ENCODE measurements at regions not wholly inside any gene's neighbourhood (a gene's known extent, or its start where the extent isn't known, plus 50 kb on each side); places are given as distances from the start of the nearest gene placed in this dataset.

DNA sequence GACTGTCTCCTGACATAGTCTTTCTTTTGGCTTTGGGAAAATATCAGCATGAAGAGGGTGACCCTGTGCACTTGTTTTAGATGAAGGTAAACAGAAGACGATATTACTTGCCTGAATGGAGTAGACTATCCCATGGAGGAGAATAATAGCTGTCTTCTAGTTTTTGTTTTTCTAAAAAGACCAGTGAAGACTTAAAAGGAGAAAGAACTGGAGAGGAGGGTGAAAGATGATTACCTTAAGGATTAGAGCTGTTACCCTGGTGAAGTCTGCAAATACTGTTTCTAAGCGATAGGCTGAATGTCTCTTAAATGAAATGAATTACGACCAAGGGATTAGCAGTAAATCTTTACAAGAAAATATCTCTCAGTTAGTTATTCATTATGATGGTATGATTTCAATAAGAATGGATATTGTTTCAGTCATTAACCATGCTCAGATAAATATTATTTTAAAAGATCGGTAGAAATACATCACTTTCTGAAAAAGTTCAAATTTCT, 255.6 kb upstream of the FERD3L start:
- H3K36me3 ChIP-seq (ENCODE audit: control insufficient read depth in 3 of 3, insufficient read depth in 2 of 3, low read depth in 1 of 3, low read length in 3 of 3) = no peaks in the 10 kb centered on the region
- 23 to 54% (median 39%) methylated on average over 4 of the region's 4 CpGs for WGBS, 3 donors
- H3K27ac ChIP-seq (ENCODE audit: low read depth in 1 of 3, low read length in 2 of 3) = no peak overlapping the region
- H3K9me3 ChIP-seq (ENCODE audit: control insufficient read depth in 2 of 2, insufficient read depth in 1 of 2, low read depth in 1 of 2, low read length in 1 of 2) = no peaks in the 10 kb centered on the region
- no peak overlapping the region for H3K4me3 ChIP-seq (ENCODE audit: low read depth in 1 of 3, low read length in 3 of 3)
- FAIRE-seq = no peak
- DNase-seq = no peak
- H3K4me1 ChIP-seq (ENCODE audit: control insufficient read depth in 3 of 3, insufficient read depth in 2 of 3, low read depth in 1 of 3, low read length in 2 of 3) = no peaks in the 10 kb centered on the region
- H3K27me3 ChIP-seq (ENCODE audit: control insufficient read depth in 3 of 3, insufficient read depth in 3 of 3, low read length in 3 of 3) = no peaks in the 10 kb centered on the region

DNA sequence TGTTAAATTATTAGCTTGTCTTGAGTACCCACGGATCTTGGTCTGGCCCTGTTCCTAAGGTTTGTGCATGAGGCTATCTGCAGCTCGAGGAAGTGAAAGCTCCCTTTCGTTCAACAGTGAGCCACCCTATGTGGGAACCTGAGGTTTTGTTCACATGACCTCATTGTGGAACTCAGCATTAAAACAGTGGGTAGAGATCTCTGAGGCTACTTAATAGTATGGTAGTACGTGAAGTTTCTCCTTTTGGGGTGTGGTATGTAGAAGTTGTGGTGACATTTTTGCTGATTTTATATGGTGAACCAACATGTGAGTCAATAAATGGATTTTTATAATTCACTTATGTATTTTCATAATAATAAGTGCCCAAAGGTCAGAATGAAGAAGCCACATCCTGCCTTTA, 252.7 kb upstream of the FERD3L start:
- H3K36me3 ChIP-seq (ENCODE audit: control insufficient read depth in 3 of 3, insufficient read depth in 2 of 3, low read depth in 1 of 3, low read length in 3 of 3) = no peaks in the 10 kb centered on the region
- H3K9me3 ChIP-seq (ENCODE audit: control insufficient read depth in 2 of 2, insufficient read depth in 1 of 2, low read depth in 1 of 2, low read length in 1 of 2) = no peaks in the 10 kb centered on the region
- H3K4me3 ChIP-seq (ENCODE audit: low read depth in 1 of 3, low read length in 3 of 3) = no peak overlapping the region
- no peak for DNase-seq
- FAIRE-seq = no peak
- no peaks in the 10 kb centered on the region for H3K4me1 ChIP-seq (ENCODE audit: control insufficient read depth in 3 of 3, insufficient read depth in 2 of 3, low read depth in 1 of 3, low read length in 2 of 3)
- H3K27me3 ChIP-seq (ENCODE audit: control insufficient read depth in 3 of 3, insufficient read depth in 3 of 3, low read length in 3 of 3) = no peaks in the 10 kb centered on the region
- WGBS, 3 donors = 57 to 70% (median 62%) methylated on average over 4 of the region's 4 CpGs
- no peak overlapping the region for H3K27ac ChIP-seq (ENCODE audit: low read depth in 1 of 3, low read length in 2 of 3)

DNA sequence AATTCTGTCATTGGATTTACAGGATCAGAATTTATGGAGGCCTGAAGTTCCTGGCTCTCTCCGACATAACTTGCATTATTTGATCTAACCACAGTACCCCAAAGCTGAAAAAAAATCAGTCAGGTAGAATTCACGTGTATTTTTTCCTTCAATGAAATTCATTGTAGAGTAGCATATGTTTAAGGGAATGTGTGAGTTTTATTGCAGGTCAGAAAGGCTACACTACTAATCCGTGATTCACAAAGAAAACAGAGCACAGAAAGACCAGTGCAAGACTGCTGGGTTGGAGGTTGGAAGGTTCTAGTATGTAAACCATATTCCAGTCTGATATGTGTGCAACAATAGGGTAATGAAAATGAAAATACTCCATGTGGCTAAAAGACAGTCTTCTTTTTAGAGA, 247.0 kb upstream of the FERD3L start:
- DNase-seq (no peak), FAIRE-seq (no peak)
- H3K4me3 ChIP-seq (ENCODE audit: low read depth in 1 of 3, low read length in 3 of 3) = no peak overlapping the region
- WGBS, 3 donors = 34 to 56% (median 38%) methylated on average over 3 of the region's 3 CpGs
- no peak overlapping the region for H3K27ac ChIP-seq (ENCODE audit: low read depth in 1 of 3, low read length in 2 of 3)
- H3K9me3 ChIP-seq (ENCODE audit: control insufficient read depth in 2 of 2, insufficient read depth in 1 of 2, low read depth in 1 of 2, low read length in 1 of 2) = no peaks in the 10 kb centered on the region
- no peaks in the 10 kb centered on the region for H3K36me3 ChIP-seq (ENCODE audit: control insufficient read depth in 3 of 3, insufficient read depth in 2 of 3, low read depth in 1 of 3, low read length in 3 of 3)
- no peaks in the 10 kb centered on the region for H3K4me1 ChIP-seq (ENCODE audit: control insufficient read depth in 3 of 3, insufficient read depth in 2 of 3, low read depth in 1 of 3, low read length in 2 of 3)
- no peaks in the 10 kb centered on the region for H3K27me3 ChIP-seq (ENCODE audit: control insufficient read depth in 3 of 3, insufficient read depth in 3 of 3, low read length in 3 of 3)

DNA sequence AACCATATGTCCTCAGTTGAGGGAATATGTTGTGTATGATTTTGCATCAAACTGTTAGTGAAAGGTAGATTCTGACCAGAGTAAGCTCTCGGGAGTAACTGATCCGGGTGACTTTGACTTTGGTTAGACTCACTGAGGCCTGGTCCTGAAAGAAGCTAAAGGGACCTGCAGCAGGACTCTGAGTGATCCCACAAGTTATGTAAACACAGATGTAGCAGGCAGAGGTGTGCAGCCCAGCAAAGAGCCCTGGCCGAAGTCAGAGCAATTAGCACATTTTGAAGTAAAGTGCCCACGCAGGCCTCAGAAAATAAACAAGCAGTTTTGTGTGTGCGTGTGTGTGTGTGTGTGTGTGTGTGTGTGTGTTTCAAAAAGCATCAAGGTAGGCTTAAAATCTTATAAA, 245.6 kb upstream of the FERD3L start:
- 49 to 68% (median 60%) methylated on average over 5 of the region's 5 CpGs for WGBS, 3 donors
- DNase-seq = no peak

DNA sequence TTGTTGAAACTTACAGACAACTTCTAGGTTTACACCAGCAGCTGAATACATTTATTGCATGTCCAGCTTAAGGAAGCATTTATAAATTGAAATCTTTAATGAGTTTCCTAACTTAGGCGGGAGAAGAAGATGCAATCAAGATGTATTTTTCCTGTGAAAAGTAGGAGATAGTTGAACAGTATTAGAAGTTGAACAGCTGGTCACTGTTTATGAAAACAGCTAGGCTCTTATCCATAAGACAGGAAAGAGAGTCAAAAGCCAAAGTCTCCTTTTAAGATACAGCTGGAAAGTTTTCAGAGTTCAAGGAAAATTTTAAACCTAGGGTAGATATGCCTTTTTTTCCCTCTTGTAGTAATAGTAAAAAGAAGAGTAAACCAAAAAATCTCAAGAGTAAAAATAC, 236.1 kb upstream of the FERD3L start:
- no peak overlapping the region for H3K27ac ChIP-seq (ENCODE audit: low read depth in 1 of 3, low read length in 2 of 3)
- DNase-seq (no peak), FAIRE-seq (no peak)
- no peaks in the 10 kb centered on the region for H3K27me3 ChIP-seq (ENCODE audit: control insufficient read depth in 3 of 3, insufficient read depth in 3 of 3, low read length in 3 of 3)
- no peaks in the 10 kb centered on the region for H3K36me3 ChIP-seq (ENCODE audit: control insufficient read depth in 3 of 3, insufficient read depth in 2 of 3, low read depth in 1 of 3, low read length in 3 of 3)
- H3K4me1 ChIP-seq (ENCODE audit: control insufficient read depth in 3 of 3, insufficient read depth in 2 of 3, low read depth in 1 of 3, low read length in 2 of 3) = no peaks in the 10 kb centered on the region
- no peak overlapping the region for H3K4me3 ChIP-seq (ENCODE audit: low read depth in 1 of 3, low read length in 3 of 3)
- WGBS, 3 donors = 70 to 85% (median 82%) methylated on average over 1 of the region's 1 CpG
- H3K9me3 ChIP-seq (ENCODE audit: control insufficient read depth in 2 of 2, insufficient read depth in 1 of 2, low read depth in 1 of 2, low read length in 1 of 2) = no peaks in the 10 kb centered on the region

More for the DNA sequence above, 245.6 kb upstream of the FERD3L start:
- no peaks in the 10 kb centered on the region for H3K27me3 ChIP-seq (ENCODE audit: control insufficient read depth in 3 of 3, insufficient read depth in 3 of 3, low read length in 3 of 3)
- H3K27ac ChIP-seq (ENCODE audit: low read depth in 1 of 3, low read length in 2 of 3) = no peak overlapping the region
- FAIRE-seq = no peak
- no peaks in the 10 kb centered on the region for H3K9me3 ChIP-seq (ENCODE audit: control insufficient read depth in 2 of 2, insufficient read depth in 1 of 2, low read depth in 1 of 2, low read length in 1 of 2)
- H3K4me3 ChIP-seq (ENCODE audit: low read depth in 1 of 3, low read length in 3 of 3) = no peak overlapping the region
- no peaks in the 10 kb centered on the region for H3K36me3 ChIP-seq (ENCODE audit: control insufficient read depth in 3 of 3, insufficient read depth in 2 of 3, low read depth in 1 of 3, low read length in 3 of 3)
- H3K4me1 ChIP-seq (ENCODE audit: control insufficient read depth in 3 of 3, insufficient read depth in 2 of 3, low read depth in 1 of 3, low read length in 2 of 3) = no peaks in the 10 kb centered on the region

DNA sequence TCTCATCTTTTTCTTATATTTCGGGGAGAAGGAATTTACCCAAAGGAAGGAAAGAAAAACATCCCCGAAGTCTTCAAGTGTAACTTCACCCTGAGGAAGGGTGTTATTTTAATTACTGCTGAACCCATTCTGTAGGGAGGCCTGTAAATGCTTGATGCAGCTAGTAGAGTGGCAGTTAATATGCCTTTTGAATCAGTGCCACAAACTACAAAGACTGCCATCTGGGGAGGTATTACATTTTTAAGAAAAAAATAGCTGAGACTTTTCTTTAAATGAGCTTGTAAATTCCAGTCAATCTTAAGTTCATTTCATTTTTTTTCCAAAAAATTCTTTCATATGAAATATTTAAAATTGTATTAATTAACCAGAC, 233.1 kb upstream of the FERD3L start:
- Histone ChIP-seq H3K4me1 (ENCODE audit: control insufficient read depth in 3 of 3, insufficient read depth in 2 of 3, low read depth in 1 of 3, low read length in 2 of 3) (no peaks in the 10 kb centered on the region), H3K27me3 (ENCODE audit: control insufficient read depth in 3 of 3, insufficient read depth in 3 of 3, low read length in 3 of 3) (no peaks in the 10 kb centered on the region), H3K36me3 (ENCODE audit: control insufficient read depth in 3 of 3, insufficient read depth in 2 of 3, low read depth in 1 of 3, low read length in 3 of 3) (no peaks in the 10 kb centered on the region), H3K4me3 (ENCODE audit: low read depth in 1 of 3, low read length in 3 of 3) (no peak overlapping the region), H3K27ac (ENCODE audit: low read depth in 1 of 3, low read length in 2 of 3) (no peak overlapping the region), H3K9me3 (ENCODE audit: control insufficient read depth in 2 of 2, insufficient read depth in 1 of 2, low read depth in 1 of 2, low read length in 1 of 2) (no peaks in the 10 kb centered on the region)
- no peak for DNase-seq
- FAIRE-seq = no peak
- WGBS, 3 donors = 62 to 71% (median 70%) methylated on average over 2 of the region's 2 CpGs

DNA sequence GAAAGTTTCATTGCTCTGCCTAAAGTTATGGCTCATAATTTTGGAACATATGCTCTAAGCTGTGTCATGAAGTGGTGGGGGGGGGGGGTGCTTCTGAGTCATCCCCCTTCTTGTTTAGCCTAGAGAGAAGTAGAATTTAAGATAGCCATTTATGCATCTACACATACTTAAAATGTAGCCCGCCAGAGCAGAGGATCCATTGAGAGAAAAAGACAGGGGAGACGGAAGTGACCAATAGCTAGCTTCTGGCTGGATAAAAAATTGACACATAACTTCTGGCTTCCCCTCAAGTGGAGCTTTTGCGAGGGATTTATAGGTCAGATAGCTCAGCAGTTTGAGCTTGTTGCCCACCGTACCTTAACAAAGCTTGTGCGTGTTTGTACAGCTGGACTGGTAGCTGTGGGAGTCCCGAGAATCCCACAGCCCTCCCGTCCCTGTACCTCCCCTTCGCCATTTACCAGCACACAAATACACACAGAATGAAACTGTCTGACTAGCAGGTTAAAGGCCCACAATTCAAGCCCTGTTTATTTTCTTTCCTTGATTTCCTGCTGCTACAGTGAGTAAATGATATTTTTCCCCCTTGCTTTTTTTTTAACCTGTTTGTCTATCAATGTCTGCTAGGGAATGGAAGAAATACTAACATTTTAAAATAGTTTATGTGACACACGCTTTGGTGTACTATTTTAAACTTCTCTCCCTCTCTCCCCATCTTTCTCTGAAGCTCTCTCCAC, 232.6 kb upstream of the FERD3L start:
- Histone ChIP-seq H3K4me1 (ENCODE audit: control insufficient read depth in 3 of 3, insufficient read depth in 2 of 3, low read depth in 1 of 3, low read length in 2 of 3) (no peaks in the 10 kb centered on the region), H3K9me3 (ENCODE audit: control insufficient read depth in 2 of 2, insufficient read depth in 1 of 2, low read depth in 1 of 2, low read length in 1 of 2) (no peaks in the 10 kb centered on the region), H3K36me3 (ENCODE audit: control insufficient read depth in 3 of 3, insufficient read depth in 2 of 3, low read depth in 1 of 3, low read length in 3 of 3) (no peaks in the 10 kb centered on the region), H3K27ac (ENCODE audit: low read depth in 1 of 3, low read length in 2 of 3) (no peak overlapping the region), H3K4me3 (ENCODE audit: low read depth in 1 of 3, low read length in 3 of 3) (no peak overlapping the region), H3K27me3 (ENCODE audit: control insufficient read depth in 3 of 3, insufficient read depth in 3 of 3, low read length in 3 of 3) (no peaks in the 10 kb centered on the region)
- no peak for FAIRE-seq
- WGBS, 3 donors = 45 to 56% (median 50%) methylated on average over 9 of the region's 9 CpGs
- DNase-seq = no peak

DNA sequence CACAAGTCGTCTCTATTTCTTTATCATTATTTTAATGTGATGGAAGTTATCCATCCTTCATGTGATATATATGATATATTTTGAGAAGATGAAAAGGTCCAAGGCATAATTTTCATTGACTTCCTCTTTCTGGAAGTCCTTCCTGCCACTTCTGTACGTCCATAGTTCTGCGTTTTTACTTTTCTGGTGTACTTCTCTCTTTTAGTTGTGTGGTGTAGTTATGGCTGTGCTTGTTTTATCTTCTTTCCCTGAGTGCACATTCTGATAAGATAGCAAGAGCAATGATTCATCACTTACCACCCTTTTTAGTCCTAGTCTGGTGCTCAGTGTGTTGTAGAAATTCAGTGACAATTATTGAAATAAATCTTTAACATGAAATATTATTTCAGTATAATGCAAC, 231.3 kb upstream of the FERD3L start:
- FAIRE-seq (no peak), DNase-seq (no peak)
- H3K4me1 ChIP-seq (ENCODE audit: control insufficient read depth in 3 of 3, insufficient read depth in 2 of 3, low read depth in 1 of 3, low read length in 2 of 3) = no peaks in the 10 kb centered on the region
- WGBS, 3 donors = 33 to 37% (median 35%) methylated on average over 3 of the region's 3 CpGs
- H3K27ac ChIP-seq (ENCODE audit: low read depth in 1 of 3, low read length in 2 of 3) = no peak overlapping the region
- H3K36me3 ChIP-seq (ENCODE audit: control insufficient read depth in 3 of 3, insufficient read depth in 2 of 3, low read depth in 1 of 3, low read length in 3 of 3) = no peaks in the 10 kb centered on the region
- no peak overlapping the region for H3K4me3 ChIP-seq (ENCODE audit: low read depth in 1 of 3, low read length in 3 of 3)
- H3K9me3 ChIP-seq (ENCODE audit: control insufficient read depth in 2 of 2, insufficient read depth in 1 of 2, low read depth in 1 of 2, low read length in 1 of 2) = no peaks in the 10 kb centered on the region
- H3K27me3 ChIP-seq (ENCODE audit: control insufficient read depth in 3 of 3, insufficient read depth in 3 of 3, low read length in 3 of 3) = no peaks in the 10 kb centered on the region

DNA sequence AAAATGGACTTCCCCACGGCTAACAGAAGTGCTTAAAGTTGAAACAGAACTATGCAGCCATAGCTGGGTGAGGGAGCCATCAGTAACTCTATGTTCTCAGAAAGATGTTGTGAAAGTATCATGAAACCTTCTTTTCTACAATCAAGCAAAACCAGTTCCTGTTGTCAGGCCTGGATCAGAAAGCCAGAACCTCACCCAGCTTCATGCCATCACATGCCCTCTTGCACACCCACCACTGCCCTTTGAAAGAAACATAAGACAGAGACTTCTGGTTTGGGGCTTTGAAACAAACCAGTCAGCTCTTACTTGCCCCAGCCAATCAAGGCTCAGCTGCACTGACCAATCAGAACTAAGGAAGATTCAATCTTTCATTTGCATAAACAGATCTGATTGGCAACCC, 230.8 kb upstream of the FERD3L start:
- no peaks in the 10 kb centered on the region for H3K36me3 ChIP-seq (ENCODE audit: control insufficient read depth in 3 of 3, insufficient read depth in 2 of 3, low read depth in 1 of 3, low read length in 3 of 3)
- H3K9me3 ChIP-seq (ENCODE audit: control insufficient read depth in 2 of 2, insufficient read depth in 1 of 2, low read depth in 1 of 2, low read length in 1 of 2) = no peaks in the 10 kb centered on the region
- no peaks in the 10 kb centered on the region for H3K4me1 ChIP-seq (ENCODE audit: control insufficient read depth in 3 of 3, insufficient read depth in 2 of 3, low read depth in 1 of 3, low read length in 2 of 3)
- no peaks in the 10 kb centered on the region for H3K27me3 ChIP-seq (ENCODE audit: control insufficient read depth in 3 of 3, insufficient read depth in 3 of 3, low read length in 3 of 3)
- H3K4me3 ChIP-seq (ENCODE audit: low read depth in 1 of 3, low read length in 3 of 3) = no peak overlapping the region
- FAIRE-seq (no peak), DNase-seq (no peak)
- H3K27ac ChIP-seq (ENCODE audit: low read depth in 1 of 3, low read length in 2 of 3) = no peak overlapping the region
- WGBS, 3 donors = 69 to 72% (median 70%) methylated on average over 1 of the region's 1 CpG
